Tibial nerve (tissue), 4 donors: ENCODE measurements at regions not wholly inside any gene's neighbourhood (a gene's known extent, or its start where the extent isn't known, plus 50 kb on each side); places are given as distances from the start of the nearest gene placed in this dataset.
"Not testable (repeated sequence)": the region's sequence is repeated elsewhere in the genome, so short reads cannot be mapped to it uniquely, and the experiment has no call there.

ENCODE experiments used
- DNase-seq, 2 donors: peaks; one replicate each; pipeline ENCODE4 v3.0.0-alpha.2; 2019; ENCODE audit warnings: low spot score in 2 of 2
- H3K27ac ChIP-seq, 4 donors: fragments of 200-600 bp; sonication (generic) in 3 of 4; one replicate each; pipeline ENCODE4 v1.5.1; 2017 to 2019; ENCODE audit warnings: mild to moderate bottlenecking in 1 of 4
- H3K27me3 ChIP-seq, 2 donors: fragments of 200-600 bp; sonication (generic) in 1 of 2; one replicate each; pipeline versions ENCODE4 v1.5.1 to v1.6.0; 2017 to 2019
- H3K36me3 ChIP-seq, 3 donors: fragments of 200-600 bp; sonication (generic); one replicate each; pipeline ENCODE4 v1.5.1; 2018 to 2019
- H3K4me1 ChIP-seq, 4 donors: fragments of 200-600 bp; sonication (generic) in 3 of 4; one replicate each; pipeline ENCODE4 v1.5.1; 2017 to 2019
- H3K4me3 ChIP-seq, 4 donors: fragments of 200-600 bp; sonication (generic) in 3 of 4; one replicate each; pipeline ENCODE4 v1.5.1; 2017 to 2019; ENCODE audit warnings: mild to moderate bottlenecking in 1 of 4, moderate library complexity in 1 of 4
- H3K9me3 ChIP-seq, 4 donors: fragments of 200-600 bp; sonication (generic) in 3 of 4; one replicate each; pipeline ENCODE4 v1.5.1; 2017 to 2019
- CTCF ChIP-seq, 5 experiments: fragments of 200-600 bp in 3 of 5; fragments of 450-650 bp in 2 of 5; sonication (generic) in 3 of 5; IDR thresholded peaks; one replicate each; pipeline ENCODE4 v1.5.1; 2016 to 2019; ENCODE audit warnings: antibody characterized with exemption in 5 of 5, mild to moderate bottlenecking in 3 of 5, moderate library complexity in 2 of 5
- EP300 ChIP-seq, 2 donors: sonication (generic); formaldehyde crosslinking; IDR thresholded peaks; one replicate each; pipeline ENCODE4 v1.6.1; 2017; ENCODE audit warnings: antibody characterized with exemption in 2 of 2, mild to moderate bottlenecking in 1 of 2
- POLR2A ChIP-seq, 2 donors: fragments of 450-650 bp; IDR thresholded peaks; one replicate each; pipeline ENCODE4 v1.6.1; 2017; ENCODE audit warnings: antibody characterized with exemption in 2 of 2, mild to moderate bottlenecking in 2 of 2, moderate library complexity in 2 of 2
- WGBS, 2 donors: methylation state at CpG; one replicate each; pipeline ENCODE4 v1.1.5; 2018; 5-methylcytosine and 5-hydroxymethylcytosine counted together

- Histone ChIP-seq H3K36me3 (no peaks in the 10 kb centered on the region), H3K27ac (no peak overlapping the region), H3K4me1 (peaks cover 0 to 28% (median 21%) of the 10 kb centered on the region in 4 donors), H3K4me3 (no peak overlapping the region), H3K9me3 (no peaks in the 10 kb centered on the region), H3K27me3 (no peaks in the 10 kb centered on the region)
- TF ChIP-seq POLR2A (IDR thresholded peaks at IDR 0.05) (no peak), EP300 (IDR thresholded peaks at IDR 0.05) (no peak), CTCF (IDR thresholded peaks at IDR 0.05) (no peak)
- no peak for DNase-seq
- 68 to 75% methylated on average over 5 of the region's 5 CpGs for WGBS, 2 donors
Measured at GRCh38 chr11:134589129-134589528, 177.1 kb upstream of the B3GAT1 start.

- not testable (repeated sequence) for H3K9me3 ChIP-seq
Measured at GRCh38 chr11:134588460-134589110, 176.5 kb upstream of the B3GAT1 start.

GRCh38 chr11:134587345-134587744 is 175.3 kb upstream of the B3GAT1 start:
- no peak overlapping the region for H3K27ac ChIP-seq
- 75 to 76% methylated on average over 6 of the region's 6 CpGs for WGBS, 2 donors
- H3K4me3 ChIP-seq = no peak overlapping the region
- H3K27me3 ChIP-seq = no peaks in the 10 kb centered on the region
- peaks cover 0 to 36% (median 28%) of the 10 kb centered on the region in 4 donors for H3K4me1 ChIP-seq
- TF ChIP-seq CTCF (IDR thresholded peaks at IDR 0.05) = no peak
- no peak for TF ChIP-seq EP300 (IDR thresholded peaks at IDR 0.05)
- no peak for TF ChIP-seq POLR2A (IDR thresholded peaks at IDR 0.05)
- no peaks in the 10 kb centered on the region for H3K36me3 ChIP-seq
- no peaks in the 10 kb centered on the region for H3K9me3 ChIP-seq
- DNase-seq = no peak

More at GRCh38 chr11:134588460-134589110, 176.5 kb upstream of the B3GAT1 start:
- not testable (repeated sequence) for DNase-seq, H3K27me3 ChIP-seq, H3K36me3 ChIP-seq, H3K27ac ChIP-seq, H3K4me3 ChIP-seq
- peaks cover 0 to 34% (median 27%) of the 10 kb centered on the region in 4 donors for H3K4me1 ChIP-seq
- 86 to 89% methylated on average over 12 to 15 of the region's 20 CpGs for WGBS, 2 donors

GRCh38 chr11:134586726-134587125 is 174.7 kb upstream of the B3GAT1 start:
- TF ChIP-seq CTCF (IDR thresholded peaks at IDR 0.05) (no peak), EP300 (IDR thresholded peaks at IDR 0.05) (no peak), POLR2A (IDR thresholded peaks at IDR 0.05) (no peak)
- Histone ChIP-seq H3K4me1 (peaks cover 0 to 36% (median 28%) of the 10 kb centered on the region in 4 donors), H3K36me3 (no peaks in the 10 kb centered on the region), H3K27me3 (no peaks in the 10 kb centered on the region), H3K4me3 (no peak overlapping the region), H3K9me3 (no peaks in the 10 kb centered on the region), H3K27ac (no peak overlapping the region)
- DNase-seq = no peak
- WGBS, 2 donors = 84 to 91% methylated on average over 6 of the region's 6 CpGs

GRCh38 chr11:134585666-134586610 is 173.9 kb upstream of the B3GAT1 start:
- Histone ChIP-seq H3K4me1 (peaks cover 0 to 36% (median 28%) of the 10 kb centered on the region in 4 donors), H3K9me3 (no peaks in the 10 kb centered on the region), H3K4me3 (no peak overlapping the region), H3K27me3 (no peaks in the 10 kb centered on the region), H3K27ac (peak overlapping the region in 1 of 4 donors; percentile 36), H3K36me3 (no peaks in the 10 kb centered on the region)
- TF ChIP-seq POLR2A (IDR thresholded peaks at IDR 0.05) = no peak
- no peak for TF ChIP-seq CTCF (IDR thresholded peaks at IDR 0.05)
- TF ChIP-seq EP300 (IDR thresholded peaks at IDR 0.05) = no peak
- WGBS, 2 donors = 78% methylated on average over 10 to 15 of the region's 15 CpGs
- DNase-seq = no peak
